Loucy (cell line): ENCODE measurements at regions not wholly inside any gene's neighbourhood (a gene's known extent, or its start where the extent isn't known, plus 50 kb on each side); places are given as distances from the start of the nearest gene placed in this dataset.

Experiments
- EZH2phosphoT487 ChIP-seq: fragments of 200-600 bp; IDR thresholded peaks from 2 replicates; pipeline ENCODE4 v1.6.1; 2018; ENCODE audit warnings: antibody characterized with exemption, mild to moderate bottlenecking, moderate library complexity, borderline replicate concordance
- TF ChIP-seq, protein P1 (sequence below): fragments of 200-600 bp; sonication (generic); conservative IDR thresholded peaks from 2 replicates; pipeline ENCODE4 v1.5.1; 2014; ENCODE audit warnings: mild to moderate bottlenecking, antibody characterized with exemption, low read length

DNA sequence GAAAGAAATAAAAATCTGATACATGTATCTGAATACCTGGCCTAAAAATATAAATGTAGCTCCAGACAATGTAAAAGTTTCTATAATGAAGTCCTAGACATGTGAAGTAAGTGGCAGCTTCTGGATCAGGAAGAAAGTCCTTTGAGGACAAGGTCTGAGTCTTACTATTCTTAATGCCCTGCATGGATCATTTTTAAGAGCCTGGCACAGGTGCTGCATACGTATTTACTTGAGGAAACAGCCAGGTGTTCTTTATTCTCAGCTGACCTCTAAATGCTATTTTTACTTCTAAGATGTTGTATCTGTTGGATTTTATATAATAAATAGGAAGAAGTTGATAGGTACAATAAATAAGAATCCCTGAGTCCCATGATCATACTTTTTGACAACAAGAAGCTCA, 750.0 kb upstream of the LUZP2 start:
- TF ChIP-seq, protein P1, sequence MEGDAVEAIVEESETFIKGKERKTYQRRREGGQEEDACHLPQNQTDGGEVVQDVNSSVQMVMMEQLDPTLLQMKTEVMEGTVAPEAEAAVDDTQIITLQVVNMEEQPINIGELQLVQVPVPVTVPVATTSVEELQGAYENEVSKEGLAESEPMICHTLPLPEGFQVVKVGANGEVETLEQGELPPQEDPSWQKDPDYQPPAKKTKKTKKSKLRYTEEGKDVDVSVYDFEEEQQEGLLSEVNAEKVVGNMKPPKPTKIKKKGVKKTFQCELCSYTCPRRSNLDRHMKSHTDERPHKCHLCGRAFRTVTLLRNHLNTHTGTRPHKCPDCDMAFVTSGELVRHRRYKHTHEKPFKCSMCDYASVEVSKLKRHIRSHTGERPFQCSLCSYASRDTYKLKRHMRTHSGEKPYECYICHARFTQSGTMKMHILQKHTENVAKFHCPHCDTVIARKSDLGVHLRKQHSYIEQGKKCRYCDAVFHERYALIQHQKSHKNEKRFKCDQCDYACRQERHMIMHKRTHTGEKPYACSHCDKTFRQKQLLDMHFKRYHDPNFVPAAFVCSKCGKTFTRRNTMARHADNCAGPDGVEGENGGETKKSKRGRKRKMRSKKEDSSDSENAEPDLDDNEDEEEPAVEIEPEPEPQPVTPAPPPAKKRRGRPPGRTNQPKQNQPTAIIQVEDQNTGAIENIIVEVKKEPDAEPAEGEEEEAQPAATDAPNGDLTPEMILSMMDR, result no peak
- no peak for TF ChIP-seq EZH2phosphoT487
